ENCODE measurements at regions not wholly inside any gene's neighbourhood (a gene's known extent, or its start where the extent isn't known, plus 50 kb on each side); places are given as distances from the start of the nearest gene placed in this dataset.

GRCh38 chr12:69097619-69098368 is 141.6 kb upstream of the CPSF6 start:
- DNase-seq, result no peak

DNA sequence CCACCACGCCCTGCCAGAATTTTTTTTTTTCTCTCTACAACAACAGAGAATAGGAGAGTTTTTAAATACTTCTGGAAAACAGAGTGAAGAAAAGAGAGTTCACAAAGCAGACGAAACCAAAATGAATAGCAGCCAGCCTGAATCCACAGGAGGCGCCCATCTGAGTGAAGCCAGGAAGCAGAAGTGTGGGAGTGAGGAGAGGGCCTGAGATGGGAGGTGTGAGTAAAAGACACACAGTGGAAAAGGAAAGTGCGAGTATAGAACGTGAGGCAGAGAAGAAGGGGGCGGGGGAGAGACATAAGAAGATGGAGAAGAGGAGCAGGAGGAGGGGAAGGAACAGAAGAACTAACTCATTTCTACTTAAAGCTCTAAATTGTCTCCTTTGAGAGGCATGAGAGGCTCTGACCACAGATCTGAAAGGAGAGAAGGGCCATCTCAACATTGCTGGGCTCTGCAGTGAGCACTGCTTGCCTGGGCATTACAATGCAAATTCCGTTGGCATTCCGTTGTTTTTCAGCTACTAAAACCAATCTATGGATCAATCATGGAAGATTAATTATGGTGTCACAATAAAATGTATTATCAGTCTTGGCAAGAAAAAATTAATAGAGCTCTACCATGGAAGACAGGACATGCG is 140.1 kb upstream of the CPSF6 start:
- no peak for DNase-seq

- DNase-seq, result no peak
These were observed 137.9 kb upstream of the CPSF6 start for GRCh38 chr12:69101505-69101904.

DNA sequence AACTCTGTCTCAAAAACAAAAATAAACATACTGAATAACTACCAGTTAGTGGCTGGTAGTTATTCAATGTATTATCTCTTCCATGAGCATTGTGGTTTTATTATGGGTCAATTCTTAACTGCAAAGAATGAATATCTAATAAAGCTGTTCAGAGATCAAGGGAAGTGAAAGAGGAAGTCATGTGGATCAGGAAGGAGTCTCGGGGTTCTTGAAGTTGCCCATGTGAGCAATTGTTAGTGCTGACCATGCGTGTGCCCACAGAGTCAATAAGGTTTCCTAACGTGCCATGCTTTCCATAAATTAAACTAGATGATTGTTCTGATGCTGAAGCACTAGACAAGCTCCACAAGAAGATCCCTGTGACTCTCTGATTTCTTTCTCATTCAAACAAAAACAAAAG is 136.5 kb upstream of the CPSF6 start:
- DNase-seq, result no peak

DNA sequence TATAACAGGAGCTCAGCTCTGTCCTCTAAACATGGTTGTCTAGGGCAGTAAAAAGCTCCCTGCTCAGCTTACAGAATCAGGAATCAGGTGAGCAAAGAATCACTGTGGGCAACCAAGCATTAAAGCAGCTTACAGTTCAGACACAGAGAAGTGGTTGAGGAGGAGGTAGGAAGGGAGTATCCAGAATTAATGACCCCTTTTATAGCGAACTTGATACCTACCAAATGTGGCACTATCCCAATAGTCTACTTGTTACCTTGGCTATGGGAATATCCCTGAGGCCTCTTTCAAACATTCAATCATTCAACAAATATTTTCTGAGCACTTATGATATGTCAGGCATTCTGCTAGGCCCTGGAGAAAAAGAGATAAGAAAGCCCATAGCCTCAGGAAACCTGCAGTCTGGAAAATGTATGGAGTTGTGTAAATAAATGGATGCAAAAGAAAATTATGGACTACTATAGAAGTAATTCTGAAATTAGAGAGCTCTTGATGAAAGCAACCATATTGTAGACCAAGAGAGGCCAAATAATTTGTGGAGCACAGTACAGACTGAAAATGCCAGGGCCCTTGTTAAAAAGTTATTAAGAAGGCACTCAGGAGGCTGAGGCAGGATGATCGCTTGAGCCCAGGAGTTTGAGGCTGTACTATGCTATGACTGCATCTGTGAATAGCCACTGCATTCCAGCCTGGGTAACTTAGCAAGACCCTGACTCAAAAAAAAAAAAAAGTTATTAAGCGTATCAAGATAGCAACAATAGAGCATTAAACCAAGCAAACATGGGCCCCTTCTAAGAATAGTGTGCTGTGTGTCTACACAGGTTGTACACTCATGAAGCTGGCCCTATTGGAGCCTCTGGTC is 134.0 kb upstream of the CPSF6 start:
- no peak for DNase-seq

- DNase-seq, result no peak
These were observed 132.8 kb upstream of the CPSF6 start for GRCh38 chr12:69106482-69107118.

GRCh38 chr12:69107541-69107940 is 131.8 kb upstream of the CPSF6 start:
- DNase-seq, result no peak

DNA sequence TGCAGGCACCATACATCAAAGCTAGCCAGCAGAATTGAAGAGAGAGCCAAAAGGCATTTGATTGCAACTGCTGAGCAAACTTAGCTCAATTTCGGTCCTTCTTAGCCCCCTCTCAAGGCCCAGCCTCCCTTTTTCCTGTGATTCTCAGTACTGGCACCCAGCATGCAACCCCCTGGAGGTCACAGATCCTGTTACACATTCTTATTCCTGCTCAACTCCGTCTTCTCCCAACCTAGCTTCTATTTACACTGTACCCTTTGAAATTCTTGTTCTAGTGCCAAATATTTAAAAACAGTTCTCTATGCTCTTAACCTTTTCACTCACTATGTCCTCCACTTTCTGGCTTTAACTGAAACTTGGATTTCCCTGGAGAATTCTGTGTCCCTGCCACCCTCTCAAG is 131.3 kb upstream of the CPSF6 start:
- no peak for DNase-seq

- DNase-seq, result no peak
These were observed 126.8 kb upstream of the CPSF6 start for GRCh38 chr12:69112616-69113015.

GRCh38 chr12:69115099-69115498 is 124.3 kb upstream of the CPSF6 start:
- no peak for DNase-seq

DNA sequence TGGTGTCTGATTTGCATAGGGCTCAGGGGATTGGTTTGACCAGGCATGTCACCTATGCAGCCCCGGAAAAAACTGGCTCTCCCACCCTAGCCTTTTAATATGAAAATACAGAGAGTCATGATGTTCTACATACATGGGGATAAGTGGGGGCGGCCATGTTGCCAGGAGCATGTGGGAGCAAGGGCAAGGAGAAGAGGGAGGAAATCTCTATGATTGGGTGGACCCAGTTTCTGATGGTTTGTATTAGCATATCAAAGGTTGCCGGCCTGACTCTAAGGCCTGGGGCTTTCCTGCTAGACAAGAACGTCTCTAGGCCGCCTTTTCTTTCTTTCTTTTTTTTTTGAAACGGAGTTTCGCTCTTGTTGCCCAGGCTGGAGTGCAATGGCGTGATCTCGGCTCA is 123.4 kb upstream of the CPSF6 start:
- no peak for DNase-seq

DNA sequence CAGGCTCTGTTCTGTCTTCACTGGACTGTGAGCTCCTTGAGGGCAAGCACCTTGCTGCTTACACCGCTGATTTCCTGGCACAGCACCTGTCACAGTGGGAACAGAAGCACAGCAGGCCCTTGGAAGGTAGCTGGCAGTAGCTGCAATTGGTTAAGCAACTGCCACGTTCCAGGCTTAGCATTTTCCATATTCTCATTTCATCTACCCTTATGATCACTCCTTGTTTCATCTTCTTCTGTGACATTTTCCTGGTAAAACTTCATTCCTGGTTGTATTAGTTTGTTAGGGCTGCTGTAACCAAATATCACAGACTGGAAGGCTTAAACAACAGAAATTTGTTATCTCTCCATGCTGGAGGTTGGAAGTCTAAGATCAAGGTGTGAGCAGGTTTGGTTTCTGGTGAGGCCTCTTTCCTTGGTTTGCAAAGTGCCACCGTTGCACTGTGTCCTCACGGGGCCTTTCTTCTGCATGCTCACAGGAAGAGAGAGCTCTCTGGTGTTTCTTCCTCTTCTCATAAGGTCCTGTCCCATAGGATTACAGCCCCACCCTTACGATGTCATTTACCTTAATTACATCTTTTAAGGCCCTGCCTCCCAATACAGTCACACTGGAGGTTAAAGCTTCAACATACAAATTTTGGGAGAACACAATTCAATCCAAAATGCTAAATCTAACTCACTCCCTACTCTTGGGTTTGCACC is 121.7 kb upstream of the CPSF6 start:
- no peak for DNase-seq

DNA sequence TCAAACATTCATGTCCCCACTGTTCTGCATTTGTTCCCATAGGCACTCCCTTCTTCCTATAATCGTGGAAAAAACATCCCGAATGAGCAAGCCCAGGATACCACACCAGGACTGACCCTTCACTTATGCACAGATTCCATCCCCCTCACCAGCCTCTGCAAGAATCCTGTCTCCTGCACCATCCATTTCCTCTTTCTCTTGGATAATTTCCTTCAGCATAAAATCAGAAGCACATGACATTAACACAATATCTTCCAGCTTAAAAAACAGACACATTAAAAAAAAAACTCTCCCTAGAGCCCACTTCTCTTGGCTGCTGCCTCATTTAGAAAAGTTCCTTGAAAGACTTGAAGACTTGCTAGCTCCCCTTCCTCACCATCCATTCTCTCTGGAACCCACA is 120.9 kb upstream of the CPSF6 start:
- DNase-seq, result no peak

DNA sequence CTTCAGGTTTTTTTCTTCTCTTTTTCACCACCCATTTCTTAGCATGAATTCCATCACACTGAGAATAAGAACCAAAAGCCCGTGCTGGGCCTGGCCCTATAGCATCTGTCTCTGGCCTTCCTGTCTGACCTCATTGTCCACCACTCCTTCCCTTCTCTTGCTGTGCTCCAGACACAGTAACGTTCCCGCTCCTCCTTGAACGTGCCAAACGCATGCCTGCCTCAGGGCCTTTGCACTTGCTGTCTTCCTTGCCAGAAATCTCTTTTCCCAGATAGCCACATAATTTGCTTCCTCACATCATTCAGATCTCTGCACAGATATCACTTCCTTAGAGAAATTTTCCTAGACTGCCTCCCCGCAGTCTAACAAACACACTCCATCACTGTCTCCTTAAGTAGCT is 119.6 kb upstream of the CPSF6 start:
- DNase-seq, result no peak

GRCh38 chr12:69120354-69120753 is 119.0 kb upstream of the CPSF6 start:
- DNase-seq, result no peak

DNA sequence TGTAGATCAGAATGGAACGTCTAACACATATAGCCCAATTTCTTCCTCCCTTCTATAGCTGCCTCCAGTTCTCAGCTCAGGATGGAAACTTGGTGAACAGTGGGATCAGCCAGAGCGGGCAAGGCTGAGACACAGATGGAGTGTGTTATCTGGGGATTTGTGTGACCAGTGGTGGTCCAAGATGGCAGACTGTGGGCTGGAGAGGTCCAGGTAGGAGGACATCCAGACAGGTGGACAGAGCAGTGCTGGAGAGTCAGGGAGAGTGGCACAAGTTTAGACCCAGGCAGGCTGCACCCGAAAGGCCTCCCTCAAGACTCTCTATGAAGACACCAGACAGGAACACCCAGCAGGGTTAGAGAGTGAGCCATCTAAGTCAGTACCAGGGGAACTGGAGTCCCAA is 116.1 kb upstream of the CPSF6 start:
- DNase-seq, result no peak

- DNase-seq, result no peak
These were observed 115.3 kb upstream of the CPSF6 start for GRCh38 chr12:69123919-69124638.

DNA sequence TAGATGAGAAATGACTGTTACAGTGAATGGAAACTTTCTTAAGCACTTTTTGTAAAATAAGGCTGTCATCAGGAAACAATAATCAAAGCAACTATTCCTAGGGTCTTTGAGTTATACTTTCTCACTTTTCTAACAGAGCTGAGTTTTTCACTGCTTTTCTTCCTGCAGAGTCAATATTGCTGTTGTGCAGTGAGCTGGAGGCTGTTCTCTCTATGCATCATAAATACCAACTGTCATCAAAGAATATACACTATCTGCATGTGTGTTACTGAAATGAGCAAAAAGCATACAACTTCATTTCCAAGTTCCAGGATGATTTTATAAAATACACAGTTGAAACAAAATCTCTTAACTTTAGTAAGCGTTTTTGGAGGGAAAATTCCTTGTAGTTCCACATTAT is 110.4 kb upstream of the CPSF6 start:
- no peak for DNase-seq

DNA sequence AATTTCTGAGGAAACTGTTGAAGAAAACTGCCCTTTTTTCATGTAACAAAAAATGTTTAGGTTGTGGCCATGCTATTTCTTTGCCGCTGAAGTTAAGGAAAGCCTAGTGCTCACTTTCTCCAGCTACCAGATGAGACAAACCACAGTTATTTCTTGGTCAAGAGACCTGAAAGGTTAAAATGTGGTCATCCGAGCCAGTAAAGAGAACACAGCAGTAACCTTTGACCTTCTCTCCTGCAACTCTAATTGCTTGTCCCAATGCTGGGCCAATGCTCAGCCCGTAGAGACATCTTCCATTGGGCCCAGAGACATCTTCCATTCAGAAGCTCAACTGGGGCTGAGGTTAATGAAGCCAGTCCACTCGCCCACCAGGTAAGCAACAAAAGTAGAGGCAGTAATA is 109.8 kb upstream of the CPSF6 start:
- no peak for DNase-seq

DNA sequence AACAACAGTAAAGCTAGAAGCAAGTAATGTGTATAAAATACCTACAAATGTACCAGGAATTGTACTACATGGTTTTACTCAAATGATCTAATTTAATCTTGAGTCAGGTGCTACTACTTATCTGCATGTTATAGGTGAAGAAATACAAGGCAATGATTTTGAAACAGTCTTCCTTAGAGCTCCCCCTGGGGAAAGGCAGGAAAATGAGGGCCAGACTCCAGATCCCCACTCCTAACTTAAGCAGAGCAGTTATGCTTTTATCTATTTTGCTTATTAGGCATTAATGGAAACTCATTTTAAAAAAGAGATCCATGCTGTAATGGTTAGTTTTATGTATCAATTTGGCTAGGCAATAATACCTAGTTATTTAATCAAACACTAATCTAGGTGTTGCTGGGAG is 109.3 kb upstream of the CPSF6 start:
- no peak for DNase-seq

- no peak for DNase-seq
These were observed 108.3 kb upstream of the CPSF6 start for GRCh38 chr12:69131077-69131476.

Data from NCI-H1694 (cell line).